ENCODE measurements at regions not wholly inside any gene's neighbourhood (a gene's known extent, or its start where the extent isn't known, plus 50 kb on each side); places are given as distances from the start of the nearest gene placed in this dataset.

DNA sequence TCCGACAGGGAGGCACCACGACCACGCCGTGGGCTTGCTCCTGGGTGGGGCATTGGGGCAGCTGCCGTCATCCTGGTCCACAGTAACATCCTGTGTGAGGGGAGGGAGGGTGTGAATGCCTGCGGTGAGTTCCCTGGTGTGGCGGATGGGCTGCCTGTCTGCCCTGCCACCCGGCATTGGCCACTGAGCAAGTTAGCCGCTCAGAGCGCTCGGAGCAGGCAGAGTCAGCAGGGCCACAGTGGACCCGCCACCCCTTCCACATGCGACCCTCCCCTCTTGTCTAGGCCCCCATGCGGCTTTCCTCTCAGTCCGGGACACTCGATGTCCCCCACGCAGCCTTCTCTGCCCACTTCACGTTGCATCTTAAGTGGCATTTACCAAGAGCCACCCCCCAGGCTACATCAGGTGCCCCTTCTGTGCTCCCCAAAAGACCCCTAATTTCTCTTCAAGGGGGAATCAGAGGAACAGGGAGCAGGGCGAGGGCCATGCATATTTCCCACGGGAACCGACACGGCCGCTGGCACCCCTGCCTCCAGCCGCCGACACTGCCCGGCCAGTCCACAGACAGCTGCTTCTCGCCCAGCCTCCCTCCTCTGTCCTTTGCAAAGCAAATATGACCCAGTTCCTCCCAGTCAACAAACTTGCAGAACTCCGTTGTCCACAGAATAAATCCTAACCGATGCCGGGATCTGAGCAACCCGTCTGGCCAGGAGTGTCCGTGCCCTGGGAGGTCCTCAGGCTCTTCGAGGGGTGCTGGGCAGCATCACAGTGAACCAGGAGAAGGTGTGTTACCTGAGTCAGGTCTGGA, 1482.1 kb downstream of the TBC1D22A start:
- Mint-ChIP-seq H3K4me3 (peak overlapping the region; percentile 68), H3K27ac (peak overlapping the region in 1 of 2 donors; percentile 47), H3K4me1 (peaks cover 60 to 65% of the 10 kb centered on the region in 2 donors), H3K9me3 (no peaks in the 10 kb centered on the region), H3K27me3 (ENCODE audit: low read depth in 2 of 2) (peaks cover 40 to 51% of the 10 kb centered on the region in 2 donors), H3K36me3 (no peaks in the 10 kb centered on the region)
- ATAC-seq (peak in 2 of 3 donors; percentile 5 to 57), DNase-seq (no peak)
- Histone ChIP-seq H3K4me1 (ENCODE audit: control insufficient read depth, insufficient read depth, low read length) (peaks cover 73% of the 10 kb centered on the region), H3K27ac (ENCODE audit: low read length) (peak overlapping the region; percentile 50), H3K9me3 (ENCODE audit: control insufficient read depth, insufficient read depth, low read length) (no peaks in the 10 kb centered on the region), H3K36me3 (ENCODE audit: control insufficient read depth, insufficient read depth, low read length) (no peaks in the 10 kb centered on the region), H3K27me3 (ENCODE audit: control insufficient read depth, insufficient read depth, low read length) (peaks cover 23% of the 10 kb centered on the region), H3K4me3 (ENCODE audit: low read length) (peak overlapping the region; percentile 28)
- intact Hi-C loops (cut with micrococcal nuclease): loop anchor here (5.0 kb wide), 2 partner anchors 57 to 147 kb away; no protein-coding TSS in a partner anchor
- TF ChIP-seq, protein P1, sequence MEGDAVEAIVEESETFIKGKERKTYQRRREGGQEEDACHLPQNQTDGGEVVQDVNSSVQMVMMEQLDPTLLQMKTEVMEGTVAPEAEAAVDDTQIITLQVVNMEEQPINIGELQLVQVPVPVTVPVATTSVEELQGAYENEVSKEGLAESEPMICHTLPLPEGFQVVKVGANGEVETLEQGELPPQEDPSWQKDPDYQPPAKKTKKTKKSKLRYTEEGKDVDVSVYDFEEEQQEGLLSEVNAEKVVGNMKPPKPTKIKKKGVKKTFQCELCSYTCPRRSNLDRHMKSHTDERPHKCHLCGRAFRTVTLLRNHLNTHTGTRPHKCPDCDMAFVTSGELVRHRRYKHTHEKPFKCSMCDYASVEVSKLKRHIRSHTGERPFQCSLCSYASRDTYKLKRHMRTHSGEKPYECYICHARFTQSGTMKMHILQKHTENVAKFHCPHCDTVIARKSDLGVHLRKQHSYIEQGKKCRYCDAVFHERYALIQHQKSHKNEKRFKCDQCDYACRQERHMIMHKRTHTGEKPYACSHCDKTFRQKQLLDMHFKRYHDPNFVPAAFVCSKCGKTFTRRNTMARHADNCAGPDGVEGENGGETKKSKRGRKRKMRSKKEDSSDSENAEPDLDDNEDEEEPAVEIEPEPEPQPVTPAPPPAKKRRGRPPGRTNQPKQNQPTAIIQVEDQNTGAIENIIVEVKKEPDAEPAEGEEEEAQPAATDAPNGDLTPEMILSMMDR (IDR thresholded peaks at IDR 0.05): no peak
- 70% methylated on average over 33 of the region's 33 CpGs for WGBS (ENCODE audit: insufficient coverage)

DNA sequence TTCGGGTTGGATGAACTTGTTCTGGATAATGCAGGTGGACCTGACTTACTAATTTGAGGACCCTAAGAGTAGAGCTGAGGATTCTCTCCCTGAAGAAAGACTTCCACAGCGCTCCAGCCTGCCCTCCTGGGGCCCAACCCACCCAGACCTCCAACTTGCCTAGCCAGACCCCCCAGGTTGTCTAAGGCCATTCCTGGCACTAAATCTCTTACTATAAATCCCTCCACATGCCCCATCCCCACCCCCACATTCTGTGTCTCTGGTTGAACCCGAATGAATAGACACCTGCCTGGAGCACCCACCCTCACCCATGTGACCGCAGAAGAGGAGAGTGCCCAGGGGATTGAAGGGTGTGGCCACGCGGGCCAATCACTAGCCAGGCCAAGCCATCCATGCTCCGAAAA, 1480.0 kb downstream of the TBC1D22A start:
- TF ChIP-seq, protein P1 (IDR thresholded peaks at IDR 0.05): no peak
- intact Hi-C loops (cut with micrococcal nuclease): loop anchor here (5.0 kb wide), 2 partner anchors 55 to 145 kb away; no protein-coding TSS in a partner anchor
- Mint-ChIP-seq H3K4me3 (no peak overlapping the region), H3K27ac (no peak overlapping the region), H3K27me3 (ENCODE audit: low read depth in 2 of 2) (peaks cover 30 to 45% of the 10 kb centered on the region in 2 donors), H3K9me3 (no peaks in the 10 kb centered on the region), H3K4me1 (peaks cover 69 to 74% of the 10 kb centered on the region in 2 donors), H3K36me3 (no peaks in the 10 kb centered on the region)
- Histone ChIP-seq H3K27ac (ENCODE audit: low read length) (no peak overlapping the region), H3K4me1 (ENCODE audit: control insufficient read depth, insufficient read depth, low read length) (peaks cover 79% of the 10 kb centered on the region), H3K4me3 (ENCODE audit: low read length) (no peak overlapping the region), H3K36me3 (ENCODE audit: control insufficient read depth, insufficient read depth, low read length) (no peaks in the 10 kb centered on the region), H3K27me3 (ENCODE audit: control insufficient read depth, insufficient read depth, low read length) (peaks cover 13% of the 10 kb centered on the region), H3K9me3 (ENCODE audit: control insufficient read depth, insufficient read depth, low read length) (no peaks in the 10 kb centered on the region)
- no peak for DNase-seq
- 95% methylated on average over 7 of the region's 7 CpGs for WGBS (ENCODE audit: insufficient coverage)
- no peak for ATAC-seq

DNA sequence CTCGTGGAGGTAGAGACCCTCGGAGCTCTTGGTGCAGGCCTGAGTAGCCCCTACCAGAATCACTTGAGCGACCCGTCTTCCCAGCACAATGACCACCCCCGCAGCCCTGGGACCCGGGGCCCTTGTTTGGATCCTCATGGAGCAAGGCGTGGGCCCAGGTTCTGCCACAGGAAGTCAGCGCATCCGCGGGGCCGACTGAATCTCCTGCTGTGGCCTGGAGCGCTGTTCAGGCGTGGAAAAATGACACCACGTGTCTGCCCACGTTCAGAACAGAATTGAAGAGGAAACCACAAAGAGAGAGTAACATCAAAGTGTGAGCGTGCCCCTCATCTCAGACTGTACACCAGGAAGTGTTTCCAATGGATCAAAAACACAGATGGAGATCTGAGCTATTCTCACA, 1479.2 kb downstream of the TBC1D22A start:
- Histone ChIP-seq H3K9me3 (ENCODE audit: control insufficient read depth, insufficient read depth, low read length) (no peaks in the 10 kb centered on the region), H3K27ac (ENCODE audit: low read length) (no peak overlapping the region), H3K36me3 (ENCODE audit: control insufficient read depth, insufficient read depth, low read length) (no peaks in the 10 kb centered on the region), H3K27me3 (ENCODE audit: control insufficient read depth, insufficient read depth, low read length) (peaks cover 13% of the 10 kb centered on the region), H3K4me1 (ENCODE audit: control insufficient read depth, insufficient read depth, low read length) (peaks cover 79% of the 10 kb centered on the region), H3K4me3 (ENCODE audit: low read length) (no peak overlapping the region)
- no peaks in the 10 kb centered on the region for H3K36me3 Mint-ChIP-seq
- ATAC-seq: peak; percentile 7 to 60 (median 52)
- peaks cover 69 to 72% of the 10 kb centered on the region in 2 donors for H3K4me1 Mint-ChIP-seq
- peak in 1 of 2 donors; percentile 37 for DNase-seq
- intact Hi-C loops (cut with micrococcal nuclease): loop anchor here (5.0 kb wide), 2 partner anchors 54 to 144 kb away; no protein-coding TSS in a partner anchor
- peaks cover 25 to 38% of the 10 kb centered on the region in 2 donors for H3K27me3 Mint-ChIP-seq (ENCODE audit: low read depth in 2 of 2)
- H3K9me3 Mint-ChIP-seq: no peaks in the 10 kb centered on the region
- TF ChIP-seq, protein P1 (IDR thresholded peaks at IDR 0.05): no peak
- H3K27ac Mint-ChIP-seq: no peak overlapping the region
- H3K4me3 Mint-ChIP-seq: peak overlapping the region; percentile 52
- WGBS (ENCODE audit: insufficient coverage): 27% methylated on average over 16 of the region's 16 CpGs
